Adrenal gland (tissue), 9 donors: ENCODE measurements at regions not wholly inside any gene's neighbourhood (a gene's known extent, or its start where the extent isn't known, plus 50 kb on each side); places are given as distances from the start of the nearest gene placed in this dataset.

Experiments
- DNase-seq, 7 donors: peaks; one replicate each; pipeline ENCODE4 v3.0.0-alpha.2; 2019 to 2020
- H3K27ac ChIP-seq, 5 donors: fragments of 200-600 bp; sonication (generic) in 4 of 5; 1 replicate in 3 of 5; 2 replicates in 2 of 5; pipeline versions ENCODE4 v1.5.1 to v1.8.0; 2016 to 2020; ENCODE audit warnings: mild to moderate bottlenecking in 1 of 5
- H3K27me3 ChIP-seq: fragments of 200-600 bp; 2 replicates; pipeline ENCODE4 v1.8.0; 2021
- H3K36me3 ChIP-seq, 2 donors: fragments of 200-600 bp; replicated peaks in 1 of 2; 1 replicate in 1 of 2; 2 replicates in 1 of 2; pipeline versions ENCODE4 v1.5.1 to v1.8.0; 2018 to 2022
- H3K4me1 ChIP-seq, 2 donors: fragments of 200-600 bp; replicated peaks in 1 of 2; 1 replicate in 1 of 2; 2 replicates in 1 of 2; pipeline versions ENCODE4 v1.5.1 to v1.8.0; 2018 to 2021
- H3K4me3 ChIP-seq, 4 donors: fragments of 200-600 bp; sonication (generic) in 3 of 4; one replicate each; pipeline ENCODE4 v1.5.1; 2016 to 2018
- H3K9me3 ChIP-seq, 3 donors: fragments of 200-600 bp; sonication (generic) in 1 of 3; replicated peaks in 1 of 3; 1 replicate in 2 of 3; 2 replicates in 1 of 3; pipeline versions ENCODE4 v1.5.1 to v1.8.0; 2016 to 2021
- CTCF ChIP-seq, 6 experiments: fragments of 450-650 bp in 4 of 6; fragments of 200-600 bp in 2 of 6; sonication (generic) in 1 of 6; IDR thresholded peaks; 1 replicate in 5 of 6; 2 replicates in 1 of 6; pipeline versions ENCODE4 v1.5.1 to v1.8.0; 2016 to 2021; ENCODE audit warnings: antibody characterized with exemption in 6 of 6, mild to moderate bottlenecking in 2 of 6, moderate library complexity in 1 of 6
- POLR2A ChIP-seq, 2 donors: fragments of 450-650 bp; IDR thresholded peaks; one replicate each; pipeline ENCODE4 v1.6.1; 2017; ENCODE audit warnings: antibody characterized with exemption in 2 of 2, mild to moderate bottlenecking in 2 of 2, moderate library complexity in 1 of 2
- WGBS, 4 donors: extraction: QIAGEN DNeasy Blood & Tissue Kit in 2 of 4; methylation state at CpG; one replicate each; pipeline versions ENCODE4 v1.1.5 to v1.1.7; 2013 to 2017; 5-methylcytosine and 5-hydroxymethylcytosine counted together
- intact Hi-C, 2 donors: fragments of 100-400 bp; cut with DNase I; formaldehyde crosslinking; loops; one replicate each; pipeline versions ENCODE4 v1.14.1 to v1.15.0; 2022 to 2023
- donor health status: healthy with polysubstance abuse.
- donor health status: Bipolar disorder and iron deficiency.
- donor health status: DM: yes; HTN: yes; CAD: no.
- donor health status: DM: no; HTN: no; CAD: no.
- donor health status: DM: no; HTN: no; CAD: no.

- intact Hi-C loops, result no loop called here
- H3K4me3 ChIP-seq, result no peak overlapping the region
- H3K27me3 ChIP-seq, result no peaks in the 10 kb centered on the region
- TF ChIP-seq CTCF (IDR thresholded peaks at IDR 0.05) (no peak), POLR2A (IDR thresholded peaks at IDR 0.05) (no peak)
- 0 to 78% (median 27%) methylated on average over 1 of the region's 1 CpG for WGBS, 4 donors
- H3K9me3 ChIP-seq, result no peaks in the 10 kb centered on the region
- H3K36me3 ChIP-seq, result no peaks in the 10 kb centered on the region
- no peak overlapping the region for H3K27ac ChIP-seq
- no peak for DNase-seq
- H3K4me1 ChIP-seq, result no peaks in the 10 kb centered on the region
These were observed 59.8 kb upstream of the SNX2 start for GRCh38 chr5:122715095-122715494.

DNA sequence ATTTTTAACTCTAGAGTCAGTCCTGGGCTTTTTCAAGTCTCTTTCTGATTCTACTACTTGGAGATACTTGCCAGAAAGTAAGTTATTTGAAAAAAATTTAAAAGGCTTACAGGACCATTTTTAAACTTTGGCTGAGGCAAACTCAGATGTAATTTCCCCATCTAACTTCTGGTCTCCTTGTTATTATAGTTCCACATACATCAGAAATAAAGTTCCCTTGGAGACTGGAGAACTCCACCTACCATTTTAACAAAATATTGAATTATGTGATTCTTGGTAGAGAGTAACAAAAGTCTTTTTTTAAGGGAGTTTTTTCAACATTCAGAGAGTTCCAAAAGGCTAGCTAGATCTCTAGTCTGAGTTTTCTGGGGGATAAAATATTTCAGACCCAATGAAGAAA, 56.3 kb upstream of the SNX2 start:
- no peak for DNase-seq
- intact Hi-C loops, result no loop called here
- H3K27me3 ChIP-seq, result no peaks in the 10 kb centered on the region
- no peaks in the 10 kb centered on the region for H3K36me3 ChIP-seq
- no peak overlapping the region for H3K27ac ChIP-seq
- H3K9me3 ChIP-seq, result no peaks in the 10 kb centered on the region
- no peak overlapping the region for H3K4me3 ChIP-seq
- TF ChIP-seq CTCF (IDR thresholded peaks at IDR 0.05) (no peak), POLR2A (IDR thresholded peaks at IDR 0.05) (no peak)
- no peaks in the 10 kb centered on the region for H3K4me1 ChIP-seq

DNA sequence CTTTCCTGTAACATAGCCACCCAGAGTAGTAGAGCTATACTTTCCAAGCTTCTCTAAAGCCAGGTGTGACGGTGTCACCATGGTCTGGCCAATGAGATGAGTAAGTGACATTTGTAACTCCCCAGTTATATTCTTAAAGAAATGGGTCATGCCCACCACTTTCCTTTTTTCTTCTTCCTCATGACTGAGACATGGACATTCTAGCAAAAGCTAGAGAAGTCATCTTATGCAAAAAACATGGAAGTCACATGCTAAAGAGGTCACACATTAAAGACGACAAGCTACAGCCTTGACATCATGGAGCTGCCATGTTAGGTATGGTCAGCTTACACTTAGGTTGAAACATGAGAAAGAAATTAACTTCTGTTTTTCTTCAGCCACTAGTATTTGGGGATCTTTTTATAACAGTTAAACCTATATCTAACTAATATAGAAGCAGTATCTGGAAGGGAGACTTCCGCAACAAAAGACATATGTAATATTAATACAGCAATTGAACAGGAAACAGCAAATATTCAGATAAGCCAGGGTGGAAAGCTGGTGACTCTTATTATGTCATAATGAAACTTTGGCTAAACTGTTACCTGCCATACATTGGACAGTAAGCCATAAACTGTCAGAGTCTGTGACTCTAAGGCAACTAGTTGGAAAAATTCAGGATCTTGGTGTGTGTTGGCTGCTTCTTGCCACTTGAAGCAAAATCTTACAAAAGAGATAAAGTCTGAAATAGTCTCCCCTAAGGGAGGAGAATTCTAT, 54.7 kb upstream of the SNX2 start:
- TF ChIP-seq POLR2A (IDR thresholded peaks at IDR 0.05) (no peak), CTCF (IDR thresholded peaks at IDR 0.05) (no peak)
- no peak for DNase-seq
- Histone ChIP-seq H3K36me3 (no peaks in the 10 kb centered on the region), H3K4me3 (no peak overlapping the region), H3K27me3 (no peaks in the 10 kb centered on the region), H3K4me1 (no peaks in the 10 kb centered on the region), H3K9me3 (no peaks in the 10 kb centered on the region), H3K27ac (no peak overlapping the region)
- intact Hi-C loops, result no loop called here
- 80 to 92% (median 86%) methylated on average over 3 of the region's 3 CpGs for WGBS, 4 donors

- Histone ChIP-seq H3K36me3 (no peaks in the 10 kb centered on the region), H3K27ac (no peak overlapping the region), H3K4me1 (no peaks in the 10 kb centered on the region), H3K4me3 (no peak overlapping the region), H3K27me3 (no peaks in the 10 kb centered on the region), H3K9me3 (no peaks in the 10 kb centered on the region)
- intact Hi-C loops, result no loop called here
- 66 to 80% (median 73%) methylated on average over 3 of the region's 3 CpGs for WGBS, 4 donors
- no peak for TF ChIP-seq POLR2A (IDR thresholded peaks at IDR 0.05)
- TF ChIP-seq CTCF (IDR thresholded peaks at IDR 0.05), result no peak
- DNase-seq, result no peak
These were observed 53.8 kb upstream of the SNX2 start for GRCh38 chr5:122721127-122721526.
